RWPE2 (cell line): ENCODE measurements at regions not wholly inside any gene's neighbourhood (a gene's known extent, or its start where the extent isn't known, plus 50 kb on each side); places are given as distances from the start of the nearest gene placed in this dataset.

Source experiments
- ATAC-seq: fragments of 200-7000 bp; cut with Tn5 transposase; 3 replicates; pipeline ENCODE4 v1.9.1; 2021; ENCODE audit warnings: low read depth
- DNase-seq: peaks from one replicate; pipeline ENCODE4 v3.0.0-alpha.2; 2020; ENCODE audit warnings: low spot score
- H3K27ac ChIP-seq: fragments of 450-650 bp; 2 replicates; pipeline ENCODE4 v1.5.1; 2017; ENCODE audit warnings: mild to moderate bottlenecking; ENCODE audit not compliant: poor library complexity, severe bottlenecking
- H3K27me3 ChIP-seq: fragments of 250-450 bp; sonication (Bioruptor Pico); 2 replicates; pipeline ENCODE4 v1.5.1; 2021; ENCODE audit warnings: mild to moderate bottlenecking, moderate library complexity; ENCODE audit not compliant: insufficient read depth, poor library complexity, severe bottlenecking
- H3K36me3 ChIP-seq: fragments of 250-450 bp; sonication (Bioruptor Pico); 2 replicates; pipeline ENCODE4 v1.5.1; 2020; ENCODE audit warnings: low read depth, mild to moderate bottlenecking, moderate library complexity
- H3K4me1 ChIP-seq: fragments of 250-450 bp; sonication (Bioruptor Pico); 2 replicates; pipeline ENCODE4 v1.5.1; 2021; ENCODE audit warnings: mild to moderate bottlenecking, moderate library complexity; ENCODE audit not compliant: insufficient read depth, poor library complexity, severe bottlenecking
- H3K4me3 ChIP-seq: fragments of 250-450 bp; sonication (Bioruptor Pico); 2 replicates; pipeline ENCODE4 v1.5.1; 2021; ENCODE audit warnings: mild to moderate bottlenecking, moderate library complexity; ENCODE audit not compliant: severe bottlenecking
- H3K9me3 ChIP-seq: fragments of 250-450 bp; sonication (Bioruptor Pico); 2 replicates; pipeline ENCODE4 v1.5.1; 2021; ENCODE audit warnings: mild to moderate bottlenecking, moderate library complexity; ENCODE audit not compliant: severe bottlenecking
- TF ChIP-seq, protein P1 (sequence below): fragments of 450-650 bp; IDR thresholded peaks from one replicate; pipeline ENCODE4 v1.5.1; 2017; ENCODE audit warnings: mild to moderate bottlenecking, moderate library complexity; ENCODE audit not compliant: poor library complexity, severe bottlenecking

DNA sequence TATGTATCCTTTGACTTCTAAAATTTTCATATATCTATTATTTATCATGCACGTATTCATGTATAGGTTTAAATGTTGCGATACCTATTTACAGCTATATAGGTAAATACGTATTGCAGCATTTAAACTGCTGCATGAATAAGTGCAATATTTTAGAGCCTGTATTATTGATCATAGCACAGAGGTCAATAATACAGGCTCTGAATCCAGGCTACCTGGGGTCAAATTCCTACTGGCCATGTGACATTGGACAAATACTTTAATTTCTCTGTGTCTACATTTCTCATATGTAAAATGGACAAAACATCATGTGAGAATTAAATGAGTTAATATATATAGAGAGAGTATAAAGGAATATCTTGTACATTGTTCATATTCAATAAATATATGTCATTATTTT is 352.9 kb upstream of the ROBO2 start:
- ATAC-seq (no peak), DNase-seq (no peak)
- H3K27me3 ChIP-seq, result peaks cover 11% of the 10 kb centered on the region
- H3K36me3 ChIP-seq, result no peaks in the 10 kb centered on the region
- H3K27ac ChIP-seq, result no peak overlapping the region
- TF ChIP-seq, protein P1, sequence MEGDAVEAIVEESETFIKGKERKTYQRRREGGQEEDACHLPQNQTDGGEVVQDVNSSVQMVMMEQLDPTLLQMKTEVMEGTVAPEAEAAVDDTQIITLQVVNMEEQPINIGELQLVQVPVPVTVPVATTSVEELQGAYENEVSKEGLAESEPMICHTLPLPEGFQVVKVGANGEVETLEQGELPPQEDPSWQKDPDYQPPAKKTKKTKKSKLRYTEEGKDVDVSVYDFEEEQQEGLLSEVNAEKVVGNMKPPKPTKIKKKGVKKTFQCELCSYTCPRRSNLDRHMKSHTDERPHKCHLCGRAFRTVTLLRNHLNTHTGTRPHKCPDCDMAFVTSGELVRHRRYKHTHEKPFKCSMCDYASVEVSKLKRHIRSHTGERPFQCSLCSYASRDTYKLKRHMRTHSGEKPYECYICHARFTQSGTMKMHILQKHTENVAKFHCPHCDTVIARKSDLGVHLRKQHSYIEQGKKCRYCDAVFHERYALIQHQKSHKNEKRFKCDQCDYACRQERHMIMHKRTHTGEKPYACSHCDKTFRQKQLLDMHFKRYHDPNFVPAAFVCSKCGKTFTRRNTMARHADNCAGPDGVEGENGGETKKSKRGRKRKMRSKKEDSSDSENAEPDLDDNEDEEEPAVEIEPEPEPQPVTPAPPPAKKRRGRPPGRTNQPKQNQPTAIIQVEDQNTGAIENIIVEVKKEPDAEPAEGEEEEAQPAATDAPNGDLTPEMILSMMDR, result no peak
- no peaks in the 10 kb centered on the region for H3K9me3 ChIP-seq
- no peak overlapping the region for H3K4me3 ChIP-seq
- H3K4me1 ChIP-seq, result no peaks in the 10 kb centered on the region

DNA sequence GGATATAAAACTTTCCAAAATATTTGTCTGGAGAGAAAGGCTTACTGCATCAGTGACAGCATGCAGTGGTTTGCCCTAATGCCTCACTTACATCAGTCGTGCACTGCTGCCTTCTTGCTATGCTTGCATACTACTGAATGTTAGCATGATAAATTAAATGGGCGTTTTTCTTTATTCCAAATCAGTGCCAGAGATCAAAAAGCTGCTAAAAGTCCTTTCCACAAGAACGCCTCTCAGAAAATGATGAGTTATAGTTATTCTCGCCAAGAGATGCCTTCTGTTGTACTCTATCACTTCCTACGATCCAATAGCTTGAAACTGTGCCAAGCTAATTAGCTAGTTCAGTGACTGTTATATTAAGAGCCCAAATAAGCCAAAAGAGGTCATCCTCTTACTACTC is 345.8 kb upstream of the ROBO2 start:
- Histone ChIP-seq H3K27me3 (no peaks in the 10 kb centered on the region), H3K4me3 (no peak overlapping the region), H3K4me1 (no peaks in the 10 kb centered on the region), H3K36me3 (no peaks in the 10 kb centered on the region), H3K9me3 (no peaks in the 10 kb centered on the region), H3K27ac (no peak overlapping the region)
- TF ChIP-seq, protein P1, result no peak
- DNase-seq (no peak), ATAC-seq (no peak)

DNA sequence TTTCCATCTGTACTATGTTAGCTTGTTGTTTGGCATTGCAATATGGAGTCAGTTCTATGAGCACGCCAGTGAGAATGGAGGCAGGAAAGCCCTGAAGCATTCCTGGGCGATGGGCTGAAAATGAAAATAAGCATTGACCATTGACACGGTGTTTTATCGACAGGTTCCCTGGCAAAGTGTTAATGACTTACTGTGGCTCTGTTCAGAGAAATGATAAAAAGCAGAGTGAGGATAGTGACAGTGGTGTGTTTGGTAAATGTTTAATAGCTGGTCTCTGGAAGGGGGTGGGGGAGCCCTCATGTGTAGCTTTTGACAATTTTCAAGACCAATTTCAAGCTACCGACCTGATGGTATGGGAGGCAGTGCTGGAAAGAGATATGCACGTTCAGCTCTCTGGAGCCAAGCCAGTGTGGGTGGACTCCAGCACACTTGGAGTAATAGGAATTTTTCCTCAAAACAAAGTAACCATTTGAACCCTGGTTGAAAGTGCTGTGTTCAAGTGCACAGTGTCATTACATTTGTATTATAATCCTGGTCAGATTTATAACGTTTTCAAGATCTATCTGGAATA is 341.7 kb upstream of the ROBO2 start:
- peaks cover 28% of the 10 kb centered on the region for H3K27me3 ChIP-seq
- no peak overlapping the region for H3K4me3 ChIP-seq
- H3K9me3 ChIP-seq, result no peaks in the 10 kb centered on the region
- TF ChIP-seq, protein P1, result no peak
- no peaks in the 10 kb centered on the region for H3K36me3 ChIP-seq
- no peak overlapping the region for H3K27ac ChIP-seq
- ATAC-seq, result no peak
- no peaks in the 10 kb centered on the region for H3K4me1 ChIP-seq
- no peak for DNase-seq

DNA sequence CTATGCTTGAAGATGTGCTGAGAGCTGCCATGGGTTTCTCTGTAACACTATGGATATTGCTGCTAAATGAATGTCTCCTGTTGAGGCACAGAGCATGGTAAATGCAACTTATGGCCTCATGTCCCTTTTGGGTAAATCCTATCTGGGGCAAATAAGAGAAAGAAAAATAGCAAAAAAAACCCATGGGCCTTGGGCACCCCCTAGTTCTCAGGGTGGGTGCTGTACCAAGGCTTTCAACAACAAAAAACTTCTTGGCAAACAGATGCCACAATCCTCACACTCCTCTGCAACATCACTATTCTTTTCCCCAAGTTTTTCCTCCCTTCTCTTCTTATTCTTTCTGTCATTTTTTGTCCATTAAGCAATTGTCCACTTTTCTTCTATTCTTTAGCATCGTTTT is 340.1 kb upstream of the ROBO2 start:
- Histone ChIP-seq H3K4me1 (no peaks in the 10 kb centered on the region), H3K9me3 (no peaks in the 10 kb centered on the region), H3K27ac (no peak overlapping the region), H3K36me3 (no peaks in the 10 kb centered on the region), H3K27me3 (peaks cover 28% of the 10 kb centered on the region), H3K4me3 (no peak overlapping the region)
- ATAC-seq (no peak), DNase-seq (no peak)
- TF ChIP-seq, protein P1, result no peak

DNA sequence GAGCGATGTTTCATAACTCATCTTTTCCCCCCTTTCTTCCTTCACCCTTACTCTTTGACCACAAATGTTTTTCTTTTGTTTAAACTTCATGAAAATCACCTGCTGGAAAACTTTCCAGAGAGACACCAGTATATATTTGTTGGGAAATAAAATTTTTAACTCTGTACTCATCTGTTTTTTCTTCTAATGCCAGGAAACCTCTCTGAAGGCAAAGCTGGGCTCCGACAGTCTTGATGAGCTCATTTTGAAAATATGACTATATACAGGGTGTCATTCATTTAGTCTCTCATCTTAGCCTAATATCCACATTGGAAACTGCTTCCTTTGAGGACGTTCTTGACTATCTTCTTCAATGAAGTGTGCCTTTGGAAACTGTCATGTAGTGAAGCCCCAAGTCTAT is 339.6 kb upstream of the ROBO2 start:
- peaks cover 28% of the 10 kb centered on the region for H3K27me3 ChIP-seq
- H3K4me3 ChIP-seq, result no peak overlapping the region
- no peak overlapping the region for H3K27ac ChIP-seq
- H3K4me1 ChIP-seq, result no peaks in the 10 kb centered on the region
- ATAC-seq (no peak), DNase-seq (no peak)
- H3K36me3 ChIP-seq, result no peaks in the 10 kb centered on the region
- TF ChIP-seq, protein P1, result no peak
- H3K9me3 ChIP-seq, result no peaks in the 10 kb centered on the region
